CD14-positive monocyte (primary cell): ENCODE measurements at regions not wholly inside any gene's neighbourhood (a gene's known extent, or its start where the extent isn't known, plus 50 kb on each side); places are given as distances from the start of the nearest gene placed in this dataset.

Experiments used
- DNase-seq, 3 donors: peaks; one replicate each; pipeline ENCODE4 v3.0.0-alpha.2; 2011 to 2022
- H2AFZ ChIP-seq: 2 replicates; pipeline ENCODE4 v1.6.0; 2012; ENCODE audit warnings: mild to moderate bottlenecking, low read depth, low read length, inconsistent platforms; ENCODE audit not compliant: insufficient read depth, poor library complexity, severe bottlenecking
- H3K27ac ChIP-seq, 2 donors: 1 replicate in 1 of 2; 2 replicates in 1 of 2; pipeline ENCODE4 v1.5.1; 2012 to 2013; ENCODE audit warnings: low read length in 2 of 2, control low read depth in 1 of 2, inconsistent platforms in 1 of 2, low read depth in 1 of 2, mild to moderate bottlenecking in 1 of 2
- H3K27me3 ChIP-seq, 2 donors: one replicate each; pipeline versions ENCODE4 v1.6.0 to v1.6.1; 2011 to 2013; ENCODE audit warnings: low read length in 2 of 2; ENCODE audit not compliant: control insufficient read depth in 2 of 2, insufficient read depth in 2 of 2
- H3K36me3 ChIP-seq, 2 donors: replicated peaks in 1 of 2; 1 replicate in 1 of 2; 2 replicates in 1 of 2; pipeline versions ENCODE4 v1.5.1 to v1.6.1; 2012 to 2013; ENCODE audit warnings: low read length in 2 of 2, control low read depth in 1 of 2, inconsistent platforms in 1 of 2, mild to moderate bottlenecking in 1 of 2; ENCODE audit not compliant: insufficient read depth in 2 of 2, control insufficient read depth in 1 of 2
- H3K4me1 ChIP-seq, 2 donors: 1 replicate in 1 of 2; 2 replicates in 1 of 2; pipeline versions ENCODE4 v1.5.1 to v1.6.1; 2012 to 2013; ENCODE audit warnings: low read length in 2 of 2, control low read depth in 1 of 2, inconsistent platforms in 1 of 2, mild to moderate bottlenecking in 1 of 2, moderate library complexity in 1 of 2; ENCODE audit not compliant: insufficient read depth in 2 of 2, control insufficient read depth in 1 of 2
- H3K4me2 ChIP-seq: replicated peaks from 2 replicates; pipeline ENCODE3; 2012; ENCODE audit warnings: low read length, moderate library complexity, mild to moderate bottlenecking; ENCODE audit not compliant: poor library complexity, severe bottlenecking; ENCODE audit errors: extremely low read depth
- H3K4me3 ChIP-seq, 3 experiments: fragments of 200-600 bp in 1 of 3; sonication (generic) in 1 of 3; replicated peaks in 1 of 3; 1 replicate in 2 of 3; 2 replicates in 1 of 3; pipeline ENCODE4 v1.5.1; 2011 to 2013; ENCODE audit warnings: low read length in 3 of 3, mild to moderate bottlenecking in 3 of 3, control low read depth in 2 of 3, low read depth in 2 of 3, inconsistent platforms in 1 of 3, moderate library complexity in 1 of 3
- H3K79me2 ChIP-seq: 2 replicates; pipeline ENCODE4 v1.6.0; 2012; ENCODE audit warnings: mild to moderate bottlenecking, control low read depth, inconsistent platforms, low read length, moderate library complexity; ENCODE audit not compliant: insufficient read depth
- H3K9ac ChIP-seq: 2 replicates; pipeline ENCODE4 v1.6.0; 2017; ENCODE audit warnings: low read length, mild to moderate bottlenecking; ENCODE audit not compliant: insufficient read depth, poor library complexity, severe bottlenecking
- H3K9me3 ChIP-seq, 2 donors: replicated peaks in 1 of 2; 1 replicate in 1 of 2; 2 replicates in 1 of 2; pipeline versions ENCODE4 v1.5.1 to v1.6.1; 2012 to 2013; ENCODE audit warnings: low read length in 2 of 2, control low read depth in 1 of 2; ENCODE audit not compliant: control insufficient read depth in 1 of 2, insufficient read depth in 1 of 2
- H4K20me1 ChIP-seq: 2 replicates; pipeline ENCODE4 v1.6.0; 2012; ENCODE audit warnings: mild to moderate bottlenecking, low read length, control low read depth, moderate library complexity; ENCODE audit not compliant: insufficient read depth
- H3K27ac Mint-ChIP-seq, 7 donors: one replicate each; pipeline ENCODE4 v1.8.0; 2020; ENCODE audit warnings: mild to moderate bottlenecking in 7 of 7, mixed read lengths in 7 of 7, moderate library complexity in 6 of 7, inconsistent platforms in 2 of 7
- H3K27me3 Mint-ChIP-seq, 3 donors: one replicate each; pipeline ENCODE4 v1.8.0; 2021 to 2022; ENCODE audit warnings: low read depth in 3 of 3, mild to moderate bottlenecking in 3 of 3, mixed read lengths in 3 of 3, moderate library complexity in 3 of 3, inconsistent platforms in 1 of 3
- H3K36me3 Mint-ChIP-seq, 2 donors: one replicate each; pipeline ENCODE4 v1.8.0; 2020; ENCODE audit warnings: mixed read lengths in 2 of 2, inconsistent platforms in 1 of 2, mild to moderate bottlenecking in 1 of 2
- H3K4me1 Mint-ChIP-seq: one replicate; pipeline ENCODE4 v1.8.0; 2020; ENCODE audit warnings: mild to moderate bottlenecking, mixed read lengths
- H3K4me3 Mint-ChIP-seq, 2 donors: one replicate each; pipeline ENCODE4 v1.8.0; 2020; ENCODE audit warnings: mild to moderate bottlenecking in 2 of 2, mixed read lengths in 2 of 2, moderate library complexity in 1 of 2
- H3K9me3 Mint-ChIP-seq, 7 donors: one replicate each; pipeline ENCODE4 v1.8.0; 2020 to 2022; ENCODE audit warnings: mixed read lengths in 7 of 7, mild to moderate bottlenecking in 6 of 7, moderate library complexity in 6 of 7, inconsistent platforms in 2 of 7
- CTCF ChIP-seq: fragments of 200-600 bp; IDR thresholded peaks from one replicate; pipeline ENCODE4 v1.8.0; 2022; ENCODE audit warnings: antibody characterized with exemption, mild to moderate bottlenecking
- WGBS: methylation state at CpG from one replicate; pipeline ENCODE4 v1.1.5; 2013; ENCODE audit warnings: missing lambda C conversion rate; ENCODE audit not compliant: insufficient coverage; 5-methylcytosine and 5-hydroxymethylcytosine counted together
- intact Hi-C, 2 donors: fragments of 100-400 bp; cut with micrococcal nuclease; formaldehyde crosslinking; loops; one replicate each; pipeline versions ENCODE4 v1.15.0 to v1.15.1; 2023

DNA sequence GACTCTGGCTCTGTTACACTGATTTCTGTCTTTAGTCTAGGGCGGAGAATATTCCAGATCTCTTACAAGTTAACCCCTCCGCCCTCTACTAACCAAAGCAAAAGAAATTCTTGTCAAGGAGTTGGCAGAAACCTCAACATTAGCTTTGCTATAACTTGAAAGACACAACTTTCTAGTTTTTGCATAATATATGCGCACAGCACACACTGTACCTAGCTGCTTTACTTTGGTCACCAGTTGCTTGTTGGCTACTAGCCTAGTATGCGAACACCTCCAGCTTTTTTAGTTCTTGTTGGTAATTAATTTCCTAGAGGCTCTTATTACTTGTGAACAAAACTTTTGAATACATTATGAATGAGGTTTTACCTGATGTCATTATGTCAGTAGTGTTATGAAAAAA lies 348.8 kb upstream of the C2CD4B start:
- Histone ChIP-seq H3K27me3 (no peaks in the 10 kb centered on the region), H3K36me3 (no peaks in the 10 kb centered on the region), H3K9ac (no peak overlapping the region), H2AFZ (no peak overlapping the region), H3K4me3 (no peak overlapping the region), H4K20me1 (no peaks in the 10 kb centered on the region), H3K4me2 (no peak overlapping the region), H3K4me1 (no peaks in the 10 kb centered on the region), H3K27ac (no peak overlapping the region), H3K79me2 (no peaks in the 10 kb centered on the region), H3K9me3 (no peaks in the 10 kb centered on the region)
- Mint-ChIP-seq H3K4me1 (no peaks in the 10 kb centered on the region), H3K27ac (no peak overlapping the region), H3K27me3 (peaks cover 2 to 8% (median 5%) of the 10 kb centered on the region in 3 donors), H3K36me3 (no peaks in the 10 kb centered on the region), H3K9me3 (peaks cover 0 to 2% (median 0%) of the 10 kb centered on the region in 7 donors), H3K4me3 (no peak overlapping the region)
- intact Hi-C loops: no loop called here
- DNase-seq: no peak
- no peak for TF ChIP-seq CTCF
- no CpG with 5 or more reads among the region's 4 CpGs for WGBS

DNA sequence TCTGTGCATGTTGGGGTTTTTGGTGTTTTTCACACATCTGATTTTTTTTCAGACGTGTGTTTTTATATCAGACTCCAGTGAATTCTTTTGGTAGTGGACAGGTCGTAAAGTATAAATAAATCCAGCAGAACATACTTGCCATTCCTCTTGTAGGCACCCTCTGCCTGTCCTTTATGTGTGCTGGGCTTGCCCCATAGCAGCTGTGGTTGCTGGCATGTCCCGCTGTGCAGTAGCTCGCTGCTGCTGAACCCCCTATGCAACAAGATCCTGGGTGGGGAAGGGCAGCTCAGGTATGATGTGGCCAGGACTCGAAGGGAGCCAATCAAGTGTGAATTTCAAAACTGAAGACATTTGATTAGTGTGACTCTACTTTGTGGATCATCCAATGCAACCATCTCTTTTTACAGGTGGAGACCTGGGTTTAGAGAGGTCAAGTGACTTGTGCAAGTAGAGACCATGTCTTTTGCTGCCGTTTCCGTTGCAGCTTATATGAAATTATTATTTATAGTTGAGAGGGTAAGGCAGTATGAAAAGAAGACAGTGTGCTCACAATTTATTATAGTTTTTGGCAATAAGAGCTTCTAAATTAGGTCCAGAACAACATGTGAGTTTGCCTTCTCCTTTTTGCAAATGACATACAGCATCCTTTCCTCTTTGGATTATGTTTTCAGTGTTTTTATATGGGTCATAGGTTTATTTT lies 350.8 kb upstream of the C2CD4B start:
- H3K27me3 Mint-ChIP-seq: peaks cover 2 to 5% (median 5%) of the 10 kb centered on the region in 3 donors

More for the DNA sequence above, 350.8 kb upstream of the C2CD4B start:
- H4K20me1 ChIP-seq: no peaks in the 10 kb centered on the region
- H3K79me2 ChIP-seq: no peaks in the 10 kb centered on the region
- H3K4me3 ChIP-seq: no peak overlapping the region
- no peak for DNase-seq
- H3K9ac ChIP-seq: no peak overlapping the region
- no CpG with 5 or more reads among the region's 7 CpGs for WGBS
- Mint-ChIP-seq H3K4me3 (no peak overlapping the region), H3K9me3 (peaks cover 0 to 2% (median 0%) of the 10 kb centered on the region in 7 donors), H3K27ac (no peak overlapping the region), H3K4me1 (no peaks in the 10 kb centered on the region), H3K36me3 (no peaks in the 10 kb centered on the region)
- H3K4me1 ChIP-seq: no peaks in the 10 kb centered on the region
- H3K4me2 ChIP-seq: no peak overlapping the region
- H3K27ac ChIP-seq: no peak overlapping the region
- no peaks in the 10 kb centered on the region for H3K36me3 ChIP-seq
- H2AFZ ChIP-seq: no peak overlapping the region
- H3K27me3 ChIP-seq: no peaks in the 10 kb centered on the region
- no peak for TF ChIP-seq CTCF
- no peaks in the 10 kb centered on the region for H3K9me3 ChIP-seq
- intact Hi-C loops: no loop called here
